ENCODE measurements at regions not wholly inside any gene's neighbourhood (a gene's known extent, or its start where the extent isn't known, plus 50 kb on each side); places are given as distances from the start of the nearest gene placed in this dataset.

- Histone ChIP-seq H3K4me2 (ENCODE audit: low read length) (no peak overlapping the region), H3K9me3 (ENCODE audit: low read length) (no peaks in the 10 kb centered on the region), H3K36me3 (ENCODE audit: insufficient read depth, low read length) (no peaks in the 10 kb centered on the region), H3K27me3 (ENCODE audit: insufficient read depth, low read depth, low read length) (no peaks in the 10 kb centered on the region), H2AFZ (ENCODE audit: low read depth, low read length) (no peak overlapping the region), H3K4me3 (ENCODE audit: low read length) (no peak overlapping the region), H3F3A (ENCODE audit: insufficient read depth, low read length, poor library complexity, severe bottlenecking) (no peaks in the 10 kb centered on the region), H3K9me2 (ENCODE audit: insufficient read depth, low read length) (no peaks in the 10 kb centered on the region), H3K9ac (ENCODE audit: low read length) (no peak overlapping the region), H3K27ac (ENCODE audit: low read length) (no peak overlapping the region), H3K79me2 (replicated peaks; ENCODE audit: insufficient read depth, low read length) (no peaks in the 10 kb centered on the region), H4K20me1 (ENCODE audit: insufficient read depth) (no peaks in the 10 kb centered on the region)
- TF ChIP-seq POLR2AphosphoS5 (IDR thresholded peaks at IDR 0.05) (no peak), CTCF (IDR thresholded peaks at IDR 0.05; ENCODE audit: poor library complexity, severe bottlenecking) (no peak), EP300 (conservative IDR thresholded peaks at IDR 0.05; ENCODE audit: poor library complexity, severe bottlenecking) (no peak), RAD21 (conservative IDR thresholded peaks at IDR 0.05) (no peak), MXI1 (conservative IDR thresholded peaks at IDR 0.05; ENCODE audit: poor library complexity, severe bottlenecking) (no peak), TAF1 (IDR thresholded peaks at IDR 0.05; ENCODE audit: low read depth) (no peak), EZH2 (IDR thresholded peaks at IDR 0.05; ENCODE audit: borderline replicate concordance, insufficient read depth, low read length, poor library complexity, severe bottlenecking) (no peak), REST (IDR thresholded peaks at IDR 0.05; ENCODE audit: borderline replicate concordance) (no peak), SMC3 (conservative IDR thresholded peaks at IDR 0.05; ENCODE audit: poor library complexity) (no peak)
Measured at GRCh38 chr13:83372786-83373185, 509.5 kb downstream of the SLITRK1 start.

GRCh38 chr13:83365723-83366122 is 516.6 kb downstream of the SLITRK1 start:
- no peaks in the 10 kb centered on the region for H3K79me2 ChIP-seq (replicated peaks; ENCODE audit: insufficient read depth, low read length)
- H3K4me3 ChIP-seq (ENCODE audit: low read length): no peak overlapping the region
- no peaks in the 10 kb centered on the region for H3K9me3 ChIP-seq (ENCODE audit: low read length)
- H3K27me3 ChIP-seq (ENCODE audit: insufficient read depth, low read depth, low read length): no peaks in the 10 kb centered on the region
- no peaks in the 10 kb centered on the region for H3K9me2 ChIP-seq (ENCODE audit: insufficient read depth, low read length)
- H3K27ac ChIP-seq (ENCODE audit: low read length): no peak overlapping the region
- no peaks in the 10 kb centered on the region for H4K20me1 ChIP-seq (ENCODE audit: insufficient read depth)
- TF ChIP-seq MXI1 (conservative IDR thresholded peaks at IDR 0.05; ENCODE audit: poor library complexity, severe bottlenecking) (no peak), EZH2 (IDR thresholded peaks at IDR 0.05; ENCODE audit: borderline replicate concordance, insufficient read depth, low read length, poor library complexity, severe bottlenecking) (no peak), SMC3 (conservative IDR thresholded peaks at IDR 0.05; ENCODE audit: poor library complexity) (no peak), TAF1 (IDR thresholded peaks at IDR 0.05; ENCODE audit: low read depth) (no peak), REST (IDR thresholded peaks at IDR 0.05; ENCODE audit: borderline replicate concordance) (no peak), RAD21 (conservative IDR thresholded peaks at IDR 0.05) (no peak), EP300 (conservative IDR thresholded peaks at IDR 0.05; ENCODE audit: poor library complexity, severe bottlenecking) (no peak), POLR2AphosphoS5 (IDR thresholded peaks at IDR 0.05) (no peak)
- no peak overlapping the region for H2AFZ ChIP-seq (ENCODE audit: low read depth, low read length)
- no peaks in the 10 kb centered on the region for H3K36me3 ChIP-seq (ENCODE audit: insufficient read depth, low read length)
- no peaks in the 10 kb centered on the region for H3F3A ChIP-seq (ENCODE audit: insufficient read depth, low read length, poor library complexity, severe bottlenecking)
- no peak overlapping the region for H3K9ac ChIP-seq (ENCODE audit: low read length)
- H3K4me2 ChIP-seq (ENCODE audit: low read length): no peak overlapping the region
